ENCODE measurements at regions not wholly inside any gene's neighbourhood (a gene's known extent, or its start where the extent isn't known, plus 50 kb on each side); places are given as distances from the start of the nearest gene placed in this dataset.

GRCh38 chr7:25613912-25614311 is 385.6 kb upstream of the NPVF start:
- H3K4me3 ChIP-seq (ENCODE audit: control insufficient read depth, low read depth, low read length): no peak overlapping the region
- TF ChIP-seq CTCF (IDR thresholded peaks at IDR 0.05; ENCODE audit: control insufficient read depth, insufficient read depth, low read depth, low read length, missing control alignments): no peak
- DNase-seq (ENCODE audit: low read depth): no peak

GRCh38 chr7:25614415-25614814 is 386.1 kb upstream of the NPVF start:
- TF ChIP-seq CTCF (IDR thresholded peaks at IDR 0.05; ENCODE audit: control insufficient read depth, insufficient read depth, low read depth, low read length, missing control alignments): no peak
- H3K4me3 ChIP-seq (ENCODE audit: control insufficient read depth, low read depth, low read length): no peak overlapping the region
- DNase-seq (ENCODE audit: low read depth): no peak

GRCh38 chr7:25615003-25615402 is 386.7 kb upstream of the NPVF start:
- TF ChIP-seq CTCF (IDR thresholded peaks at IDR 0.05; ENCODE audit: control insufficient read depth, insufficient read depth, low read depth, low read length, missing control alignments): no peak
- H3K4me3 ChIP-seq (ENCODE audit: control insufficient read depth, low read depth, low read length): no peak overlapping the region
- no peak for DNase-seq (ENCODE audit: low read depth)

- TF ChIP-seq CTCF (IDR thresholded peaks at IDR 0.05; ENCODE audit: control insufficient read depth, insufficient read depth, low read depth, low read length, missing control alignments): no peak
- H3K4me3 ChIP-seq (ENCODE audit: control insufficient read depth, low read depth, low read length): no peak overlapping the region
- no peak for DNase-seq (ENCODE audit: low read depth)
Measured at GRCh38 chr7:25615593-25615992, 387.3 kb upstream of the NPVF start.

- no peak for TF ChIP-seq CTCF (IDR thresholded peaks at IDR 0.05; ENCODE audit: control insufficient read depth, insufficient read depth, low read depth, low read length, missing control alignments)
- H3K4me3 ChIP-seq (ENCODE audit: control insufficient read depth, low read depth, low read length): no peak overlapping the region
- no peak for DNase-seq (ENCODE audit: low read depth)
Measured at GRCh38 chr7:25617214-25617613, 388.9 kb upstream of the NPVF start.

- TF ChIP-seq CTCF (IDR thresholded peaks at IDR 0.05; ENCODE audit: control insufficient read depth, insufficient read depth, low read depth, low read length, missing control alignments): no peak
- H3K4me3 ChIP-seq (ENCODE audit: control insufficient read depth, low read depth, low read length): no peak overlapping the region
- no peak for DNase-seq (ENCODE audit: low read depth)
Measured at GRCh38 chr7:25617673-25618072, 389.4 kb upstream of the NPVF start.

GRCh38 chr7:25619381-25619780 is 391.1 kb upstream of the NPVF start:
- DNase-seq (ENCODE audit: low read depth): no peak
- TF ChIP-seq CTCF (IDR thresholded peaks at IDR 0.05; ENCODE audit: control insufficient read depth, insufficient read depth, low read depth, low read length, missing control alignments): no peak
- H3K4me3 ChIP-seq (ENCODE audit: control insufficient read depth, low read depth, low read length): no peak overlapping the region
